WERI-Rb-1 (cell line): ENCODE measurements at regions not wholly inside any gene's neighbourhood (a gene's known extent, or its start where the extent isn't known, plus 50 kb on each side); places are given as distances from the start of the nearest gene placed in this dataset.
"Not testable (repeated sequence)": the region's sequence is repeated elsewhere in the genome, so short reads cannot be mapped to it uniquely, and the experiment has no call there.

Experiments used
- DNase-seq: peaks from one replicate; pipeline ENCODE4 v3.0.0-alpha.2; 2020
- H3K27ac ChIP-seq: fragments of 250-450 bp; sonication (Bioruptor Pico); 2 replicates; pipeline ENCODE4 v1.5.1; 2020; ENCODE audit warnings: mild to moderate bottlenecking, moderate library complexity
- H3K27me3 ChIP-seq: fragments of 250-450 bp; sonication (Bioruptor Pico); 2 replicates; pipeline ENCODE4 v1.5.1; 2021; ENCODE audit warnings: mild to moderate bottlenecking, low read depth, moderate library complexity; ENCODE audit not compliant: insufficient read depth, severe bottlenecking
- H3K36me3 ChIP-seq: fragments of 250-450 bp; sonication (Bioruptor Pico); 2 replicates; pipeline ENCODE4 v1.5.1; 2020; ENCODE audit warnings: mild to moderate bottlenecking, moderate library complexity
- H3K4me3 ChIP-seq: 2 replicates; pipeline ENCODE4 v1.5.1; 2011; ENCODE audit warnings: low read depth, mild to moderate bottlenecking, control low read depth, low read length
- H3K9me3 ChIP-seq: fragments of 250-450 bp; sonication (Bioruptor Pico); 2 replicates; pipeline ENCODE4 v1.5.1; 2021; ENCODE audit warnings: mild to moderate bottlenecking, moderate library complexity; ENCODE audit not compliant: severe bottlenecking
- CTCF ChIP-seq: IDR thresholded peaks from 2 replicates; pipeline ENCODE4 v1.5.1; 2011; ENCODE audit warnings: low read depth, mild to moderate bottlenecking, control low read depth, inconsistent platforms, low read length

GRCh38 chr4:31199644-31200043 lies 479.5 kb downstream of the PCDH7 start:
- H3K9me3 ChIP-seq: peaks cover 10% of the 10 kb centered on the region

GRCh38 chr4:31202054-31202453 lies 481.9 kb downstream of the PCDH7 start:
- H3K9me3 ChIP-seq, H3K36me3 ChIP-seq, H3K27me3 ChIP-seq, DNase-seq, H3K27ac ChIP-seq, H3K4me3 ChIP-seq: not testable (repeated sequence)

More at GRCh38 chr4:31199644-31200043, 479.5 kb downstream of the PCDH7 start:
- H3K27me3 ChIP-seq: no peaks in the 10 kb centered on the region
- TF ChIP-seq CTCF: no peak
- H3K36me3 ChIP-seq: no peaks in the 10 kb centered on the region
- no peak overlapping the region for H3K4me3 ChIP-seq
- no peak for DNase-seq
- no peak overlapping the region for H3K27ac ChIP-seq

GRCh38 chr4:31204874-31205273 lies 484.7 kb downstream of the PCDH7 start:
- H3K27me3 ChIP-seq: no peaks in the 10 kb centered on the region
- DNase-seq: no peak
- H3K4me3 ChIP-seq: no peak overlapping the region
- H3K27ac ChIP-seq: no peak overlapping the region
- H3K36me3 ChIP-seq: no peaks in the 10 kb centered on the region
- H3K9me3 ChIP-seq: peaks cover 3% of the 10 kb centered on the region
- no peak for TF ChIP-seq CTCF

- H3K4me3 ChIP-seq: no peak overlapping the region
- DNase-seq: no peak
- no peaks in the 10 kb centered on the region for H3K36me3 ChIP-seq
- no peaks in the 10 kb centered on the region for H3K9me3 ChIP-seq
- TF ChIP-seq CTCF: no peak
- H3K27ac ChIP-seq: no peak overlapping the region
- no peaks in the 10 kb centered on the region for H3K27me3 ChIP-seq
Observed at GRCh38 chr4:31220921-31221320, 500.8 kb downstream of the PCDH7 start.

- Histone ChIP-seq H3K27me3 (no peaks in the 10 kb centered on the region), H3K27ac (no peak overlapping the region), H3K9me3 (no peaks in the 10 kb centered on the region), H3K4me3 (no peak overlapping the region), H3K36me3 (no peaks in the 10 kb centered on the region)
- DNase-seq: no peak
- no peak for TF ChIP-seq CTCF
Observed at GRCh38 chr4:31228068-31228467, 507.9 kb downstream of the PCDH7 start.

GRCh38 chr4:31230594-31230993 lies 510.4 kb downstream of the PCDH7 start:
- H3K27ac ChIP-seq: no peak overlapping the region
- no peak for TF ChIP-seq CTCF
- H3K36me3 ChIP-seq: no peaks in the 10 kb centered on the region
- H3K4me3 ChIP-seq: no peak overlapping the region
- H3K9me3 ChIP-seq: no peaks in the 10 kb centered on the region
- no peaks in the 10 kb centered on the region for H3K27me3 ChIP-seq
- DNase-seq: no peak
